H9 (cell line): ENCODE measurements at regions not wholly inside any gene's neighbourhood (a gene's known extent, or its start where the extent isn't known, plus 50 kb on each side); places are given as distances from the start of the nearest gene placed in this dataset.

ENCODE experiments used
- DNase-seq: peaks from one replicate; pipeline ENCODE4 v3.0.0-alpha.2; 2017
- H2AFZ ChIP-seq: one replicate; pipeline ENCODE4 v1.6.1; 2013; ENCODE audit warnings: mild to moderate bottlenecking, low read length, control low read depth, moderate library complexity
- H2AK5ac ChIP-seq: 2 replicates; pipeline ENCODE4 v1.6.1; 2013; ENCODE audit warnings: low read length, control low read depth, mixed read lengths; ENCODE audit not compliant: insufficient read length
- H2BK120ac ChIP-seq: one replicate; pipeline ENCODE4 v1.6.1; 2013; ENCODE audit warnings: low read depth, mild to moderate bottlenecking, low read length, control low read depth, inconsistent platforms; ENCODE audit not compliant: poor library complexity, severe bottlenecking
- H2BK12ac ChIP-seq: 2 replicates; pipeline ENCODE4 v1.6.1; 2013; ENCODE audit warnings: low read length, control low read depth, mixed read lengths, low read depth; ENCODE audit not compliant: insufficient read length
- H2BK15ac ChIP-seq: 2 replicates; pipeline ENCODE4 v1.6.1; 2013; ENCODE audit warnings: low read depth, low read length, control low read depth
- H2BK20ac ChIP-seq: one replicate; pipeline ENCODE4 v1.6.1; 2013; ENCODE audit warnings: low read depth, mild to moderate bottlenecking, low read length, control low read depth, inconsistent platforms; ENCODE audit not compliant: poor library complexity, severe bottlenecking
- H2BK5ac ChIP-seq: 2 replicates; pipeline ENCODE4 v1.6.1; 2013; ENCODE audit warnings: low read length, control low read depth, mixed read lengths; ENCODE audit not compliant: insufficient read length
- H3K14ac ChIP-seq: 2 replicates; pipeline ENCODE4 v1.6.1; 2013; ENCODE audit warnings: low read length, control low read depth; ENCODE audit not compliant: insufficient read depth
- H3K18ac ChIP-seq: 2 replicates; pipeline ENCODE4 v1.6.1; 2013; ENCODE audit warnings: low read depth, mild to moderate bottlenecking, mixed read lengths, low read length, control low read depth; ENCODE audit not compliant: insufficient read length
- H3K23ac ChIP-seq: 2 replicates; pipeline ENCODE4 v1.6.1; 2013; ENCODE audit warnings: low read length, control low read depth, mixed read lengths, low read depth; ENCODE audit not compliant: insufficient read length
- H3K23me2 ChIP-seq: 2 replicates; pipeline ENCODE4 v1.6.1; 2013; ENCODE audit warnings: low read depth, mild to moderate bottlenecking, mixed read lengths, low read length, control low read depth; ENCODE audit not compliant: insufficient read length, poor library complexity, severe bottlenecking
- H3K27ac ChIP-seq: 2 replicates; pipeline ENCODE4 v1.5.1; 2013; ENCODE audit warnings: low read length, control low read depth, mixed read lengths, low read depth; ENCODE audit not compliant: insufficient read length
- H3K27me3 ChIP-seq: 2 replicates; pipeline ENCODE4 v1.6.1; 2013; ENCODE audit warnings: low read length, control low read depth, inconsistent platforms; ENCODE audit not compliant: insufficient read depth
- H3K4ac ChIP-seq: 2 replicates; pipeline ENCODE4 v1.6.1; 2013; ENCODE audit warnings: low read depth, mild to moderate bottlenecking, control low read depth, inconsistent platforms, low read length, moderate library complexity
- H3K4me1 ChIP-seq: 2 replicates; pipeline ENCODE4 v1.6.1; 2013; ENCODE audit warnings: low read length, control low read depth, inconsistent platforms; ENCODE audit not compliant: insufficient read depth
- H3K4me2 ChIP-seq: 2 replicates; pipeline ENCODE4 v1.6.1; 2013; ENCODE audit warnings: low read length, control low read depth, mixed read lengths; ENCODE audit not compliant: insufficient read length, insufficient read depth
- H3K56ac ChIP-seq: 2 replicates; pipeline ENCODE4 v1.6.1; 2013; ENCODE audit warnings: low read depth, mild to moderate bottlenecking, mixed read lengths, low read length, control low read depth; ENCODE audit not compliant: insufficient read length
- H3K79me1 ChIP-seq: 2 replicates; pipeline ENCODE4 v1.6.1; 2013; ENCODE audit warnings: low read depth, mild to moderate bottlenecking, moderate library complexity, low read length, control low read depth, inconsistent platforms; ENCODE audit not compliant: insufficient read depth, poor library complexity, severe bottlenecking
- H3K79me2 ChIP-seq: 2 replicates; pipeline ENCODE4 v1.6.1; 2013; ENCODE audit warnings: low read length, control low read depth, inconsistent platforms; ENCODE audit not compliant: insufficient read depth
- H3K9ac ChIP-seq: 2 replicates; pipeline ENCODE4 v1.6.1; 2013; ENCODE audit warnings: low read length, control low read depth, mixed read lengths; ENCODE audit not compliant: insufficient read length; ENCODE audit errors: extremely low read depth
- H3K9me3 ChIP-seq: one replicate; pipeline ENCODE4 v1.6.1; 2013; ENCODE audit warnings: low read depth, low read length, inconsistent platforms; ENCODE audit not compliant: control insufficient read depth
- H3T11ph ChIP-seq: one replicate; pipeline ENCODE4 v1.6.1; 2013; ENCODE audit warnings: mild to moderate bottlenecking, low read length, control low read depth, inconsistent platforms
- H4K20me1 ChIP-seq: one replicate; pipeline ENCODE4 v1.6.1; 2013; ENCODE audit not compliant: control insufficient read depth, insufficient read length, insufficient read depth
- H4K5ac ChIP-seq: 2 replicates; pipeline ENCODE4 v1.6.1; 2013; ENCODE audit warnings: low read depth, mild to moderate bottlenecking, mixed read lengths, low read length, control low read depth; ENCODE audit not compliant: insufficient read length
- H4K8ac ChIP-seq: replicated peaks from 2 replicates; pipeline ENCODE4 v1.6.1; 2013; ENCODE audit warnings: low read length, control low read depth, mixed read lengths, low read depth; ENCODE audit not compliant: insufficient read length
- H4K91ac ChIP-seq: 2 replicates; pipeline ENCODE4 v1.6.1; 2013; ENCODE audit warnings: low read depth, mild to moderate bottlenecking, moderate library complexity, mixed read lengths, low read length, control low read depth; ENCODE audit not compliant: insufficient read length
- H3K27ac Mint-ChIP-seq, 3 experiments: 2 replicates in 2 of 3; 3 replicates in 1 of 3; pipeline ENCODE4 v1.8.0; 2020 to 2021; ENCODE audit warnings: mixed read lengths in 3 of 3, mild to moderate bottlenecking in 1 of 3, moderate library complexity in 1 of 3
- H3K27me3 Mint-ChIP-seq: 2 replicates; pipeline ENCODE4 v1.8.0; 2021; ENCODE audit warnings: low read depth, mild to moderate bottlenecking, moderate library complexity, mixed read lengths
- H3K36me3 Mint-ChIP-seq, 3 experiments: 2 replicates in 2 of 3; 3 replicates in 1 of 3; pipeline ENCODE4 v1.8.0; 2020 to 2021; ENCODE audit warnings: low read depth in 3 of 3, mixed read lengths in 3 of 3; ENCODE audit not compliant: insufficient read depth in 1 of 3
- H3K4me1 Mint-ChIP-seq, 2 experiments: 2 replicates each; pipeline ENCODE4 v1.8.0; 2020; ENCODE audit warnings: mixed read lengths in 2 of 2
- H3K4me3 Mint-ChIP-seq, 2 experiments: 2 replicates in 1 of 2; 3 replicates in 1 of 2; pipeline ENCODE4 v1.8.0; 2020 to 2021; ENCODE audit warnings: mild to moderate bottlenecking in 2 of 2, mixed read lengths in 2 of 2, moderate library complexity in 1 of 2
- H3K9me3 Mint-ChIP-seq, 2 experiments: 2 replicates in 1 of 2; 3 replicates in 1 of 2; pipeline ENCODE4 v1.8.0; 2020; ENCODE audit warnings: mild to moderate bottlenecking in 2 of 2, mixed read lengths in 2 of 2, moderate library complexity in 1 of 2
- CTCF ChIP-seq: fragments of 200-600 bp; sonication (generic); conservative IDR thresholded peaks from 3 replicates; pipeline ENCODE4 v1.8.0; 2021; ENCODE audit warnings: antibody characterized with exemption, mild to moderate bottlenecking
- WGBS: extraction: QIAGEN DNeasy Blood & Tissue Kit; methylation state at CpG from one replicate; pipeline ENCODE4 v1.1.7; 2013; ENCODE audit warnings: missing lambda C conversion rate, low lambda C conversion rate, mixed read lengths; ENCODE audit not compliant: insufficient read length; ENCODE audit errors: extremely low coverage; 5-methylcytosine and 5-hydroxymethylcytosine counted together

DNA sequence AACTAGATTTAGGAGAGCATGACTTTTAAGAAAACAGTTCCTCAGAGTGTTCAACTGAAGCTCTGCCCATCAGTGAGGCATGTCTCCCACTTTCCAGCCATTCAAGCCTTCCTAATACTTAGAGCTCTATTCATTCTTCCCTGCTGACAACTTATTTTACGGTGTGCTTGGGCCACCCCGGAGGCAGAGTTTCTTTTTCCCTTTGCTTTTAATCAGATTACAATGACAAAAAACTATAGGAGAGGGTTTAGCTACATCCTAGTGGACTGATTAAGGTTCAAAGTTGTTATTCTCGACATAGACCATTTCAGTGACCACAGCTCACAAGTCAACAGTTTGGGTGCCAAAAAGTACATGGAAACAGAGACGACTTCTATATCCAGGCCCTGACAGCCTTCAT, 167.8 kb upstream of the TRIB2 start:
- Histone ChIP-seq H3K14ac (no peak overlapping the region), H2AFZ (no peak overlapping the region), H3K18ac (no peak overlapping the region), H2BK12ac (no peak overlapping the region), H3K4me1 (no peaks in the 10 kb centered on the region), H3K23me2 (no peaks in the 10 kb centered on the region), H4K20me1 (no peaks in the 10 kb centered on the region), H3K27ac (no peak overlapping the region), H3T11ph (no peak overlapping the region), H2BK120ac (no peak overlapping the region), H4K91ac (no peak overlapping the region), H3K79me2 (no peaks in the 10 kb centered on the region), H4K5ac (no peak overlapping the region), H3K27me3 (no peaks in the 10 kb centered on the region), H3K56ac (no peak overlapping the region), H3K4ac (no peak overlapping the region), H4K8ac (no peak overlapping the region), H3K23ac (no peak overlapping the region), H2BK15ac (no peak overlapping the region), H3K4me2 (no peak overlapping the region), H2BK20ac (no peak overlapping the region), H3K9me3 (no peaks in the 10 kb centered on the region), H2BK5ac (no peak overlapping the region), H3K9ac (no peak overlapping the region), H2AK5ac (no peak overlapping the region), H3K79me1 (no peaks in the 10 kb centered on the region)
- TF ChIP-seq CTCF = no peak
- no CpG with 5 or more reads among the region's 4 CpGs for WGBS
- H3K4me3 Mint-ChIP-seq = no peak overlapping the region
- H3K9me3 Mint-ChIP-seq = peaks cover 2 to 3% of the 10 kb centered on the region in 2 experiments; a peak in 3 of 5 replicates
- H3K36me3 Mint-ChIP-seq = peaks cover 0 to 1% (median 0%) of the 10 kb centered on the region in 3 experiments; a peak in 1 of 7 replicates
- H3K27me3 Mint-ChIP-seq = peaks cover 2% of the 10 kb centered on the region; the same call in 1 of the 2 replicates
- H3K27ac Mint-ChIP-seq = no peak overlapping the region
- DNase-seq = no peak
- H3K4me1 Mint-ChIP-seq = peaks cover 6 to 18% of the 10 kb centered on the region in 2 experiments
